Panc1 (cell line): ENCODE measurements at regions not wholly inside any gene's neighbourhood (a gene's known extent, or its start where the extent isn't known, plus 50 kb on each side); places are given as distances from the start of the nearest gene placed in this dataset.

Source experiments
- ATAC-seq: fragments of 200-7000 bp; cut with Tn5 transposase; 2 replicates; pipeline ENCODE4 v1.9.1; 2020; ENCODE audit warnings: mild to moderate bottlenecking, moderate library complexity
- BruUV-seq: library from RNA; stranded (reverse); fragments of 400-500 nt; replicated peaks from 2 replicates; lab custom pipeline; 2021; lab: Mats Ljungman, UMichigan
- CTCF ChIA-PET: fragments of 300-600 bp; sonication (Branson Sonifier 250); formaldehyde crosslinking; loops from one replicate; lab custom pipeline; 2022; ENCODE audit warnings: antibody characterized with exemption; lab: Charles Lee
- POLR2A ChIA-PET: fragments of 300-600 bp; sonication (Branson Sonifier 250); formaldehyde crosslinking; loops from one replicate; lab custom pipeline; 2022; ENCODE audit warnings: antibody characterized with exemption; lab: Charles Lee
- DNase-seq: peaks from one replicate; pipeline ENCODE4 v3.0.0-alpha.2; 2010; ENCODE audit warnings: low read depth, low spot score
- H3K27ac ChIP-seq: 2 replicates; pipeline ENCODE4 v1.5.1; 2011; ENCODE audit warnings: mild to moderate bottlenecking, low read length, inconsistent platforms
- H3K27me3 ChIP-seq: fragments of 200-500 bp; sonication (Bioruptor generic); 2 replicates; pipeline ENCODE4 v1.6.0; 2014; ENCODE audit warnings: low read length, inconsistent platforms; ENCODE audit not compliant: control insufficient read depth, insufficient read depth
- H3K36me3 ChIP-seq: fragments of 200-500 bp; sonication (Bioruptor generic); 2 replicates; pipeline ENCODE4 v1.5.1; 2014; ENCODE audit warnings: inconsistent platforms, mild to moderate bottlenecking, low read length, moderate library complexity; ENCODE audit not compliant: control insufficient read depth, insufficient read depth
- H3K4me1 ChIP-seq: 2 replicates; pipeline ENCODE4 v1.5.1; 2011; ENCODE audit warnings: inconsistent platforms, mild to moderate bottlenecking, low read length, moderate library complexity; ENCODE audit not compliant: control insufficient read depth, insufficient read depth
- H3K4me3 ChIP-seq, 2 experiments: 2 replicates each; pipeline ENCODE4 v1.5.1; 2011 to 2012; ENCODE audit warnings: low read depth in 2 of 2, low read length in 2 of 2, mild to moderate bottlenecking in 2 of 2, inconsistent platforms in 1 of 2, moderate library complexity in 1 of 2
- H3K9me3 ChIP-seq: fragments of 200-500 bp; sonication (Bioruptor generic); 2 replicates; pipeline ENCODE4 v1.5.1; 2014; ENCODE audit warnings: low read depth, mild to moderate bottlenecking, inconsistent platforms, low read length, moderate library complexity; ENCODE audit not compliant: control insufficient read depth, insufficient read depth
- POLR2AphosphoS5 ChIP-seq: IDR thresholded peaks from 2 replicates; pipeline ENCODE4 v1.6.1; 2012; ENCODE audit warnings: mild to moderate bottlenecking, low read depth, low read length, moderate library complexity
- SIN3A ChIP-seq: IDR thresholded peaks from 2 replicates; pipeline ENCODE4 v1.6.1; 2012; ENCODE audit warnings: low read depth, mild to moderate bottlenecking, low read length, moderate library complexity, borderline replicate concordance; ENCODE audit not compliant: insufficient read depth
- TCF7L2 ChIP-seq: IDR thresholded peaks from 2 replicates; pipeline ENCODE4 v1.6.1; 2011; ENCODE audit warnings: mild to moderate bottlenecking, low read depth, low read length, inconsistent platforms
- in situ Hi-C: cut with HindIII; loops from 2 replicates; pipeline ENCODE4 v1.10.0; 2016; ENCODE audit warnings: low sequenced_read_pairs, low pct_unique_long_range_greater_than_20kb
- intact Hi-C: fragments of 100-400 bp; cut with micrococcal nuclease; formaldehyde crosslinking; loops from one replicate; pipeline ENCODE4 v1.10.0; 2022; ENCODE audit not compliant: unreplicated experiment
- TF ChIP-seq, protein P1 (sequence below): fragments of 450-650 bp; IDR thresholded peaks from 2 replicates; pipeline ENCODE4 v1.5.1; 2017; ENCODE audit warnings: mild to moderate bottlenecking
- TF ChIP-seq, protein P2 (sequence below), 2 experiments: IDR thresholded peaks; 2 replicates each; pipeline ENCODE4 v1.6.1; 2011 to 2012; ENCODE audit warnings: low read depth in 2 of 2, control low read depth in 1 of 2, low read length in 1 of 2, mild to moderate bottlenecking in 1 of 2, moderate library complexity in 1 of 2; ENCODE audit not compliant: insufficient read depth in 1 of 2

- no TSS peak for BruUV-seq
- no peaks in the 10 kb centered on the region for H3K9me3 ChIP-seq
- H3K27ac ChIP-seq = no peak overlapping the region
- POLR2A ChIA-PET = no interaction called here
- no peak overlapping the region for H3K4me3 ChIP-seq
- intact Hi-C loops = no loop called here
- CTCF ChIA-PET = no interaction called here
- no peak for ATAC-seq
- TF ChIP-seq TCF7L2 (no peak), SIN3A (no peak), POLR2AphosphoS5 (no peak)
- TF ChIP-seq, protein P1, sequence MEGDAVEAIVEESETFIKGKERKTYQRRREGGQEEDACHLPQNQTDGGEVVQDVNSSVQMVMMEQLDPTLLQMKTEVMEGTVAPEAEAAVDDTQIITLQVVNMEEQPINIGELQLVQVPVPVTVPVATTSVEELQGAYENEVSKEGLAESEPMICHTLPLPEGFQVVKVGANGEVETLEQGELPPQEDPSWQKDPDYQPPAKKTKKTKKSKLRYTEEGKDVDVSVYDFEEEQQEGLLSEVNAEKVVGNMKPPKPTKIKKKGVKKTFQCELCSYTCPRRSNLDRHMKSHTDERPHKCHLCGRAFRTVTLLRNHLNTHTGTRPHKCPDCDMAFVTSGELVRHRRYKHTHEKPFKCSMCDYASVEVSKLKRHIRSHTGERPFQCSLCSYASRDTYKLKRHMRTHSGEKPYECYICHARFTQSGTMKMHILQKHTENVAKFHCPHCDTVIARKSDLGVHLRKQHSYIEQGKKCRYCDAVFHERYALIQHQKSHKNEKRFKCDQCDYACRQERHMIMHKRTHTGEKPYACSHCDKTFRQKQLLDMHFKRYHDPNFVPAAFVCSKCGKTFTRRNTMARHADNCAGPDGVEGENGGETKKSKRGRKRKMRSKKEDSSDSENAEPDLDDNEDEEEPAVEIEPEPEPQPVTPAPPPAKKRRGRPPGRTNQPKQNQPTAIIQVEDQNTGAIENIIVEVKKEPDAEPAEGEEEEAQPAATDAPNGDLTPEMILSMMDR = no peak
- TF ChIP-seq, protein P2, sequence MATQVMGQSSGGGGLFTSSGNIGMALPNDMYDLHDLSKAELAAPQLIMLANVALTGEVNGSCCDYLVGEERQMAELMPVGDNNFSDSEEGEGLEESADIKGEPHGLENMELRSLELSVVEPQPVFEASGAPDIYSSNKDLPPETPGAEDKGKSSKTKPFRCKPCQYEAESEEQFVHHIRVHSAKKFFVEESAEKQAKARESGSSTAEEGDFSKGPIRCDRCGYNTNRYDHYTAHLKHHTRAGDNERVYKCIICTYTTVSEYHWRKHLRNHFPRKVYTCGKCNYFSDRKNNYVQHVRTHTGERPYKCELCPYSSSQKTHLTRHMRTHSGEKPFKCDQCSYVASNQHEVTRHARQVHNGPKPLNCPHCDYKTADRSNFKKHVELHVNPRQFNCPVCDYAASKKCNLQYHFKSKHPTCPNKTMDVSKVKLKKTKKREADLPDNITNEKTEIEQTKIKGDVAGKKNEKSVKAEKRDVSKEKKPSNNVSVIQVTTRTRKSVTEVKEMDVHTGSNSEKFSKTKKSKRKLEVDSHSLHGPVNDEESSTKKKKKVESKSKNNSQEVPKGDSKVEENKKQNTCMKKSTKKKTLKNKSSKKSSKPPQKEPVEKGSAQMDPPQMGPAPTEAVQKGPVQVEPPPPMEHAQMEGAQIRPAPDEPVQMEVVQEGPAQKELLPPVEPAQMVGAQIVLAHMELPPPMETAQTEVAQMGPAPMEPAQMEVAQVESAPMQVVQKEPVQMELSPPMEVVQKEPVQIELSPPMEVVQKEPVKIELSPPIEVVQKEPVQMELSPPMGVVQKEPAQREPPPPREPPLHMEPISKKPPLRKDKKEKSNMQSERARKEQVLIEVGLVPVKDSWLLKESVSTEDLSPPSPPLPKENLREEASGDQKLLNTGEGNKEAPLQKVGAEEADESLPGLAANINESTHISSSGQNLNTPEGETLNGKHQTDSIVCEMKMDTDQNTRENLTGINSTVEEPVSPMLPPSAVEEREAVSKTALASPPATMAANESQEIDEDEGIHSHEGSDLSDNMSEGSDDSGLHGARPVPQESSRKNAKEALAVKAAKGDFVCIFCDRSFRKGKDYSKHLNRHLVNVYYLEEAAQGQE (IDR thresholded peaks at IDR 0.05; ENCODE audit: insufficient read depth in 1 of 2, low read depth in 2 of 2, low read length in 1 of 2) = no peak
- DNase-seq = no peak
- no peaks in the 10 kb centered on the region for H3K36me3 ChIP-seq
- no peaks in the 10 kb centered on the region; the same call in 1 of the 2 replicates for H3K4me1 ChIP-seq
- in situ Hi-C loops = no loop called here
- no peaks in the 10 kb centered on the region for H3K27me3 ChIP-seq
Observed at GRCh38 chr13:95411428-95412040, 110.3 kb upstream of the ABCC4 start.

- Histone ChIP-seq H3K27me3 (no peaks in the 10 kb centered on the region), H3K36me3 (no peaks in the 10 kb centered on the region), H3K4me3 (no peak overlapping the region), H3K4me1 (no peaks in the 10 kb centered on the region), H3K9me3 (no peaks in the 10 kb centered on the region), H3K27ac (no peak overlapping the region)
- ATAC-seq (no peak), DNase-seq (no peak)
- CTCF ChIA-PET = no interaction called here
- in situ Hi-C loops (no loop called here), intact Hi-C loops (no loop called here)
- TF ChIP-seq TCF7L2 (no peak), POLR2AphosphoS5 (no peak), SIN3A (no peak)
- TF ChIP-seq, protein P2 (IDR thresholded peaks at IDR 0.05; ENCODE audit: insufficient read depth in 1 of 2, low read depth in 2 of 2, low read length in 1 of 2) = no peak
- TF ChIP-seq, protein P1 = no peak
- BruUV-seq = no TSS peak
- POLR2A ChIA-PET = no interaction called here
Observed at GRCh38 chr13:95418946-95419345, 117.7 kb upstream of the ABCC4 start.
